H1 (cell line): ENCODE measurements at regions not wholly inside any gene's neighbourhood (a gene's known extent, or its start where the extent isn't known, plus 50 kb on each side); places are given as distances from the start of the nearest gene placed in this dataset.

Experiments
- CTCF ChIA-PET: fragments of 300-600 bp; sonication (Branson Sonifier 250); formaldehyde crosslinking; loops from one replicate; lab custom pipeline; 2021; ENCODE audit not compliant: partially characterized antibody; lab: Charles Lee
- POLR2A ChIA-PET: fragments of 300-600 bp; sonication (Branson Sonifier 250); formaldehyde crosslinking; loops from one replicate; lab custom pipeline; 2021; ENCODE audit warnings: inconsistent platforms; ENCODE audit not compliant: partially characterized antibody; lab: Charles Lee
- DNase-seq, 2 experiments: peaks; one replicate each; pipeline versions ENCODE4 v3.0.0 to v3.0.0-alpha.2; 2010 to 2022; ENCODE audit warnings: low spot score in 2 of 2, low read depth in 1 of 2, mixed read lengths in 1 of 2
- FAIRE-seq: peaks from 2 replicates; lab custom pipeline; 2011; peaks lifted over from hg19 to GRCh38; lab: Jason Lieb, UNC
- H2AFZ ChIP-seq: 2 replicates; pipeline ENCODE4 v1.8.1; 2012; ENCODE audit warnings: low read length, inconsistent platforms
- H2AK5ac ChIP-seq: 2 replicates; pipeline ENCODE4 v1.6.1; 2013; ENCODE audit warnings: low read depth, low read length
- H2BK120ac ChIP-seq: replicated peaks from 2 replicates; pipeline ENCODE3; 2013; ENCODE audit warnings: low read depth, low read length, inconsistent platforms
- H2BK12ac ChIP-seq: 2 replicates; pipeline ENCODE4 v1.6.1; 2013; ENCODE audit warnings: low read depth, low read length
- H2BK15ac ChIP-seq: 2 replicates; pipeline ENCODE4 v1.6.1; 2013; ENCODE audit warnings: low read length
- H2BK20ac ChIP-seq: 2 replicates; pipeline ENCODE4 v1.6.1; 2013; ENCODE audit warnings: low read length
- H2BK5ac ChIP-seq: 2 replicates; pipeline ENCODE4 v1.6.1; 2013; ENCODE audit warnings: low read depth, low read length
- H3K14ac ChIP-seq: 2 replicates; pipeline ENCODE4 v1.6.1; 2013; ENCODE audit warnings: inconsistent platforms; ENCODE audit not compliant: insufficient read length
- H3K18ac ChIP-seq: 2 replicates; pipeline ENCODE4 v1.6.1; 2013; ENCODE audit warnings: low read length; ENCODE audit errors: extremely low read depth
- H3K23ac ChIP-seq: 2 replicates; pipeline ENCODE4 v1.6.1; 2013; ENCODE audit warnings: inconsistent platforms; ENCODE audit not compliant: insufficient read length
- H3K23me2 ChIP-seq: 2 replicates; pipeline ENCODE4 v1.6.1; 2013; ENCODE audit warnings: low read depth, low read length
- H3K27ac ChIP-seq: 2 replicates; pipeline ENCODE4 v1.6.1; 2011; ENCODE audit warnings: low read depth, low read length, inconsistent platforms
- H3K27me3 ChIP-seq, 4 experiments: replicated peaks in 1 of 4; 1 replicate in 1 of 4; 2 replicates in 3 of 4; pipeline versions ENCODE4 v1.6.1 to v1.8.1; 2011 to 2013; ENCODE audit warnings: low read length in 3 of 4, mild to moderate bottlenecking in 3 of 4, inconsistent platforms in 2 of 4, mixed read lengths in 2 of 4, moderate library complexity in 1 of 4; ENCODE audit not compliant: control insufficient read depth in 3 of 4, insufficient read depth in 3 of 4; ENCODE audit errors: extremely low read depth in 1 of 4
- H3K36me3 ChIP-seq, 4 experiments: 2 replicates each; pipeline versions ENCODE4 v1.6.1 to v1.8.1; 2011 to 2013; ENCODE audit warnings: mild to moderate bottlenecking in 4 of 4, low read length in 3 of 4, moderate library complexity in 2 of 4, control low read depth in 1 of 4, inconsistent platforms in 1 of 4; ENCODE audit not compliant: insufficient read depth in 4 of 4, control insufficient read depth in 2 of 4
- H3K4ac ChIP-seq: replicated peaks from 2 replicates; pipeline ENCODE3; 2013; ENCODE audit warnings: low read length, low read depth, mixed read lengths, inconsistent platforms; ENCODE audit not compliant: insufficient read length
- H3K4me1 ChIP-seq, 4 experiments: replicated peaks in 1 of 4; 1 replicate in 1 of 4; 2 replicates in 3 of 4; pipeline versions ENCODE4 v1.6.1 to v1.8.1; 2011 to 2013; ENCODE audit warnings: low read length in 3 of 4, inconsistent platforms in 2 of 4, mixed read lengths in 1 of 4; ENCODE audit not compliant: insufficient read depth in 4 of 4, control insufficient read depth in 3 of 4
- H3K4me2 ChIP-seq, 2 experiments: 2 replicates each; pipeline versions ENCODE4 v1.6.1 to v1.8.1; 2011 to 2013; ENCODE audit warnings: low read depth in 2 of 2, low read length in 2 of 2, control low read depth in 1 of 2, inconsistent platforms in 1 of 2, mild to moderate bottlenecking in 1 of 2; ENCODE audit not compliant: insufficient read depth in 1 of 2
- H3K4me3 ChIP-seq, 4 experiments: fragments of 200-600, 300-600 bp in 1 of 4; sonication (generic), shearing (Covaris generic), sonication (Bioruptor Twin) in 1 of 4; 2 replicates each; pipeline versions ENCODE4 v1.5.1 to v1.8.1; 2011 to 2016; ENCODE audit warnings: low read length in 4 of 4, low read depth in 3 of 4, control low read depth in 2 of 4, inconsistent platforms in 2 of 4, mild to moderate bottlenecking in 2 of 4, mixed read lengths in 1 of 4, moderate library complexity in 1 of 4; ENCODE audit not compliant: insufficient read depth in 2 of 4; ENCODE audit errors: extremely low read depth in 1 of 4
- H3K56ac ChIP-seq: replicated peaks from 2 replicates; pipeline ENCODE3; 2013; ENCODE audit warnings: low read depth, mild to moderate bottlenecking, mixed read lengths, low read length, inconsistent platforms; ENCODE audit not compliant: insufficient read length
- H3K79me1 ChIP-seq: 2 replicates; pipeline ENCODE4 v1.6.1; 2013; ENCODE audit warnings: low read depth, low read length, control low read depth
- H3K79me2 ChIP-seq, 2 experiments: 2 replicates each; pipeline versions ENCODE4 v1.6.1 to v1.8.1; 2012 to 2013; ENCODE audit warnings: low read length in 2 of 2, mild to moderate bottlenecking in 2 of 2, inconsistent platforms in 1 of 2; ENCODE audit not compliant: insufficient read depth in 2 of 2, control insufficient read depth in 1 of 2
- H3K9ac ChIP-seq, 4 experiments: replicated peaks in 1 of 4; 1 replicate in 1 of 4; 2 replicates in 3 of 4; pipeline versions ENCODE4 v1.6.1 to v1.8.1; 2011 to 2013; ENCODE audit warnings: low read depth in 3 of 4, low read length in 3 of 4, control low read depth in 2 of 4, mild to moderate bottlenecking in 2 of 4, moderate library complexity in 2 of 4, inconsistent platforms in 1 of 4; ENCODE audit errors: extremely low read depth in 1 of 4
- H3K9me3 ChIP-seq, 2 experiments: 2 replicates each; pipeline versions ENCODE4 v1.6.1 to v1.8.1; 2012 to 2013; ENCODE audit warnings: mild to moderate bottlenecking in 2 of 2, moderate library complexity in 2 of 2, control low read depth in 1 of 2, inconsistent platforms in 1 of 2, low read depth in 1 of 2, low read length in 1 of 2, mixed read lengths in 1 of 2; ENCODE audit not compliant: insufficient read depth in 2 of 2
- H4K20me1 ChIP-seq, 2 experiments: replicated peaks in 1 of 2; 2 replicates each; pipeline versions ENCODE3 to v1.8.1; 2011 to 2013; ENCODE audit warnings: inconsistent platforms in 2 of 2, low read length in 2 of 2, mild to moderate bottlenecking in 1 of 2; ENCODE audit not compliant: insufficient read depth in 2 of 2, control insufficient read depth in 1 of 2
- H4K5ac ChIP-seq: 2 replicates; pipeline ENCODE4 v1.6.1; 2013; ENCODE audit warnings: low read length, low read depth, mixed read lengths, inconsistent platforms; ENCODE audit not compliant: insufficient read length
- H4K8ac ChIP-seq: 2 replicates; pipeline ENCODE4 v1.8.0; 2013; ENCODE audit warnings: mild to moderate bottlenecking, moderate library complexity, low read length, inconsistent platforms; ENCODE audit not compliant: insufficient read depth; ENCODE audit errors: extremely low read depth
- H4K91ac ChIP-seq: replicated peaks from 2 replicates; pipeline ENCODE3; 2013; ENCODE audit warnings: low read length, mixed read lengths, inconsistent platforms; ENCODE audit not compliant: insufficient read length
- EGR1 ChIP-seq: IDR thresholded peaks from 2 replicates; pipeline ENCODE4 v1.6.1; 2011; ENCODE audit warnings: low read depth, low read length, borderline replicate concordance
- TCF12 ChIP-seq: IDR thresholded peaks from 2 replicates; pipeline ENCODE4 v1.6.1; 2011; ENCODE audit warnings: low read depth, mild to moderate bottlenecking, low read length
- WGBS, 2 experiments: shearing (Covaris generic) in 1 of 2; methylation state at CpG; one replicate each; pipeline versions ENCODE4 v1.1.6 to v1.1.7; 2013 to 2015; ENCODE audit warnings: low lambda C conversion rate in 2 of 2, mixed read lengths in 2 of 2, inconsistent platforms in 1 of 2, low coverage in 1 of 2, missing lambda C conversion rate in 1 of 2; ENCODE audit not compliant: insufficient replicate concordance in 2 of 2, insufficient coverage in 1 of 2, insufficient read length in 1 of 2; ENCODE audit errors: extremely low coverage in 1 of 2, missing lambda C conversion rate in 1 of 2; 5-methylcytosine and 5-hydroxymethylcytosine counted together

GRCh38 chr3:164064298-164064697 is 1014.0 kb downstream of the SI start:
- 86% methylated on average over 1 of the region's 1 CpG; no CpG with 5 or more reads in 1 of the 2 experiments for WGBS, 2 experiments

More at GRCh38 chr3:164064298-164064697, 1014.0 kb downstream of the SI start:
- H3K36me3 ChIP-seq: no peaks in the 10 kb centered on the region
- no peaks in the 10 kb centered on the region for H3K79me1 ChIP-seq
- H3K79me2 ChIP-seq: no peaks in the 10 kb centered on the region
- no peak overlapping the region for H2BK12ac ChIP-seq
- POLR2A ChIA-PET: no interaction called here
- H3K9ac ChIP-seq: no peak overlapping the region
- no peak overlapping the region for H4K5ac ChIP-seq
- no peak overlapping the region for H3K14ac ChIP-seq
- H3K4me2 ChIP-seq: no peak overlapping the region
- H3K18ac ChIP-seq: no peak overlapping the region
- H2BK120ac ChIP-seq: no peak overlapping the region
- no peak overlapping the region for H3K56ac ChIP-seq
- no peak overlapping the region for H3K4ac ChIP-seq
- H3K23ac ChIP-seq: no peak overlapping the region
- no peaks in the 10 kb centered on the region for H3K4me1 ChIP-seq
- DNase-seq (no peak), FAIRE-seq (no peak)
- no peak overlapping the region for H2BK20ac ChIP-seq
- no peak overlapping the region for H4K8ac ChIP-seq
- peaks cover 0 to 3% of the 10 kb centered on the region in 2 experiments; a peak in 1 of 4 replicates for H3K9me3 ChIP-seq
- H4K91ac ChIP-seq: no peak overlapping the region
- no peak overlapping the region for H2AFZ ChIP-seq
- H2AK5ac ChIP-seq: no peak overlapping the region
- H2BK15ac ChIP-seq: no peak overlapping the region
- H2BK5ac ChIP-seq: no peak overlapping the region
- H3K27ac ChIP-seq: no peak overlapping the region
- no peak for TF ChIP-seq TCF12
- no peak for TF ChIP-seq EGR1
- H3K27me3 ChIP-seq: no peaks in the 10 kb centered on the region
- no peak overlapping the region for H3K4me3 ChIP-seq
- H4K20me1 ChIP-seq: no peaks in the 10 kb centered on the region
- H3K23me2 ChIP-seq: no peaks in the 10 kb centered on the region
- CTCF ChIA-PET: no interaction called here
